Chondrocyte (in vitro differentiated cells): ENCODE measurements at regions not wholly inside any gene's neighbourhood (a gene's known extent, or its start where the extent isn't known, plus 50 kb on each side); places are given as distances from the start of the nearest gene placed in this dataset.

Experiments
- DNase-seq: peaks from one replicate; pipeline ENCODE4 v3.0.0; 2021; ENCODE audit warnings: mixed read lengths, low spot score
- H3K27ac Mint-ChIP-seq: one replicate; pipeline ENCODE4 v1.8.0; 2021; ENCODE audit warnings: mild to moderate bottlenecking, moderate library complexity, mixed read lengths; ENCODE audit not compliant: unreplicated experiment
- H3K27me3 Mint-ChIP-seq: 2 replicates; pipeline ENCODE4 v1.8.0; 2021; ENCODE audit warnings: low read depth, mixed read lengths
- H3K36me3 Mint-ChIP-seq: 2 replicates; pipeline ENCODE4 v1.8.0; 2021; ENCODE audit warnings: low read depth, mixed read lengths
- H3K4me1 Mint-ChIP-seq: 2 replicates; pipeline ENCODE4 v1.8.0; 2021; ENCODE audit warnings: low read depth, mild to moderate bottlenecking, mixed read lengths
- H3K4me3 Mint-ChIP-seq: one replicate; pipeline ENCODE4 v1.8.0; 2021; ENCODE audit warnings: mild to moderate bottlenecking, moderate library complexity, mixed read lengths; ENCODE audit not compliant: unreplicated experiment
- H3K9me3 Mint-ChIP-seq: 2 replicates; pipeline ENCODE4 v1.8.0; 2021; ENCODE audit warnings: low read depth, mixed read lengths
- CTCF ChIP-seq: fragments of 200-600 bp; sonication (generic); IDR thresholded peaks from 2 replicates; pipeline ENCODE4 v1.5.0; 2021; ENCODE audit warnings: antibody characterized with exemption, mild to moderate bottlenecking, moderate library complexity

GRCh38 chr6:144811140-144811539, 526.0 kb downstream of the UTRN start:
- Mint-ChIP-seq H3K36me3 (peaks cover 14% of the 10 kb centered on the region), H3K27me3 (no peaks in the 10 kb centered on the region), H3K4me3 (no peak overlapping the region), H3K4me1 (peaks cover 2% of the 10 kb centered on the region), H3K9me3 (no peaks in the 10 kb centered on the region), H3K27ac (no peak overlapping the region)
- TF ChIP-seq CTCF, result no peak
- DNase-seq, result no peak

- no peak for TF ChIP-seq CTCF
- peaks cover 12% of the 10 kb centered on the region for H3K36me3 Mint-ChIP-seq
- H3K9me3 Mint-ChIP-seq, result no peaks in the 10 kb centered on the region
- DNase-seq, result no peak
- H3K27me3 Mint-ChIP-seq, result no peaks in the 10 kb centered on the region
- no peak overlapping the region for H3K27ac Mint-ChIP-seq
- no peak overlapping the region for H3K4me3 Mint-ChIP-seq
- H3K4me1 Mint-ChIP-seq, result peaks cover 2% of the 10 kb centered on the region
Measured at GRCh38 chr6:144816936-144817335, 531.8 kb downstream of the UTRN start.

GRCh38 chr6:144820270-144820669, 535.1 kb downstream of the UTRN start:
- H3K36me3 Mint-ChIP-seq, result peaks cover 7% of the 10 kb centered on the region

DNA sequence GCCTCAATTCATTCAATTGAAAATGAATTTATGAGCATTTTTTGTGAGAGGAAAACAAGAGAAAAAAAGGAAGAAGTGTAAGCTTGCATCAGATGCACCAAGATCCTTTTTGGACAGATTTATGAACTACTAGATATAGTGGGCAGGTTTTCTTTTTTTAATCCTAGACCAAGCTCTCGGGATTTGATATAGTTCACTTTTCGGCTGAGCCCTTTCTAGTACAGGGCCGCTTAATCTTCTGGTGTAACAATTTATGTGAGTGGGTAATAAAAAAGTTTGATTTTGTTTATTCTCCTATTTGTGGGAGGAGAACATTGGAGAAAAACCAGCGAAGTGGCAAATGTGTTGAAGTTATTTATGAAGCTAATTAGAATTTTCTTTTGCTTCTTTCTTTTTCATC, 538.0 kb downstream of the UTRN start:
- DNase-seq, result no peak
- H3K4me3 Mint-ChIP-seq, result no peak overlapping the region
- H3K27me3 Mint-ChIP-seq, result no peaks in the 10 kb centered on the region
- no peak for TF ChIP-seq CTCF
- peaks cover 14% of the 10 kb centered on the region for H3K36me3 Mint-ChIP-seq
- H3K27ac Mint-ChIP-seq, result no peak overlapping the region
- H3K9me3 Mint-ChIP-seq, result no peaks in the 10 kb centered on the region
- H3K4me1 Mint-ChIP-seq, result no peaks in the 10 kb centered on the region

More at GRCh38 chr6:144820270-144820669, 535.1 kb downstream of the UTRN start:
- Mint-ChIP-seq H3K4me1 (peaks cover 2% of the 10 kb centered on the region), H3K4me3 (no peak overlapping the region), H3K9me3 (no peaks in the 10 kb centered on the region), H3K27me3 (no peaks in the 10 kb centered on the region), H3K27ac (no peak overlapping the region)
- no peak for TF ChIP-seq CTCF
- DNase-seq, result no peak

GRCh38 chr6:144824018-144824417, 538.9 kb downstream of the UTRN start:
- Mint-ChIP-seq H3K27ac (no peak overlapping the region), H3K4me3 (no peak overlapping the region), H3K4me1 (no peaks in the 10 kb centered on the region), H3K36me3 (peaks cover 16% of the 10 kb centered on the region), H3K9me3 (no peaks in the 10 kb centered on the region), H3K27me3 (no peaks in the 10 kb centered on the region)
- TF ChIP-seq CTCF, result no peak
- DNase-seq, result no peak
